OCI-LY3 (cell line): ENCODE measurements at regions not wholly inside any gene's neighbourhood (a gene's known extent, or its start where the extent isn't known, plus 50 kb on each side); places are given as distances from the start of the nearest gene placed in this dataset.

Source experiments
- CTCF ChIP-seq: fragments of 200-600, 300-600 bp; sonication (generic); IDR thresholded peaks from 2 replicates; pipeline ENCODE4 v1.5.1; 2014; ENCODE audit warnings: antibody characterized with exemption, low read length, low read depth
- EZH2phosphoT487 ChIP-seq: fragments of 200-600 bp; shearing (Covaris generic); IDR thresholded peaks from 2 replicates; pipeline ENCODE4 v1.6.1; 2018; ENCODE audit warnings: antibody characterized with exemption, mixed run types, low read depth

- TF ChIP-seq CTCF (no peak), EZH2phosphoT487 (no peak)
Measured at GRCh38 chr13:80524447-80525215, 183.7 kb upstream of the SPRY2 start.
